ENCODE measurements at regions not wholly inside any gene's neighbourhood (a gene's known extent, or its start where the extent isn't known, plus 50 kb on each side); places are given as distances from the start of the nearest gene placed in this dataset.

GRCh38 chr9:85263288-85263687 lies 478.5 kb downstream of the AGTPBP1 start:
- DNase-seq (ENCODE audit: extremely low read depth, low read depth) = no peak
- TF ChIP-seq CTCF (IDR thresholded peaks at IDR 0.05; ENCODE audit: low read depth, low read length) = no peak

DNA sequence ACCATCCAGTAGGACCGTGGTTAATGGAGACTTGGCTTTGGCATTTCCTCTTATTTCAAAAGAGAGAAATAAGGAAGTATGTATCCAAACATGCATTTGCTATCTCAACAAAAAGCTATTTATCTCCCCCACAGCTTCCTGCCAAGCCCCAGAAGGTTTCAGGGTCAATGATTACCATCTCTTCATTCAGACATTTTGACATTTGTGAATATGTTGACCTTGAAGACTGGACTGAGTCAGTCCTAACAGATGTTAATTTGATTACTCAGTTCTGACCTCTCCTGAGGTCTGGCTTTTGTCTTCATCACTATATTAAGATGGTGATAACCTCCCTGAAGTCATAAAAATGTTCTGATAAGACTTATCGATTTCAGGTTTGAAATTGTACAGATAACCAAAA lies 479.4 kb downstream of the AGTPBP1 start:
- DNase-seq (ENCODE audit: extremely low read depth, low read depth) = no peak

GRCh38 chr9:85260275-85260845 lies 481.4 kb downstream of the AGTPBP1 start:
- no peak for TF ChIP-seq CTCF (IDR thresholded peaks at IDR 0.05; ENCODE audit: low read depth, low read length)
- DNase-seq (ENCODE audit: extremely low read depth, low read depth) = no peak

More for the DNA sequence above, 479.4 kb downstream of the AGTPBP1 start:
- TF ChIP-seq CTCF (IDR thresholded peaks at IDR 0.05; ENCODE audit: low read depth, low read length) = no peak

- peak; percentile 55 for DNase-seq (ENCODE audit: extremely low read depth, low read depth)
- peak; percentile 93 for TF ChIP-seq CTCF (IDR thresholded peaks at IDR 0.05; ENCODE audit: low read depth, low read length)
Observed at GRCh38 chr9:85258823-85259370, 482.9 kb downstream of the AGTPBP1 start.

DNA sequence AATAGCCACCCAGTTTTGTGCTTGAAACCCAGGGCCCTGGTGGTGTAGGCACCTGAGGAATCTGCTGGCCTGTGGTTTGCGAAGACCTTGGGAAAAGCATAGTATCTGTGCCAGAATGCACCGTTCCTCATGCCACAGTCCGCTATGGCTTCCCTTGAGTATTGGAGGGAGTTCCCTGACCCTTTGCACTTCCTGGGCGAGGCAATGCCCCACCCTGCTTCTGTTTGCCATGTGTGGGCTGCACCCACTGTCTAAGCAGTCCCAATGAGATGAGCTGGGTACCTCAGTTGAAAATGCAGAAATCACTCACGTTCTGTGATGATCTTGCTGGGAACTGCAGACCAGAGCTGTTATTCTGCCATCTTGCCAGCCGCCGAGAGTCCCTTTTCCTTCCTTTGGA lies 483.5 kb downstream of the AGTPBP1 start:
- no peak for TF ChIP-seq CTCF (IDR thresholded peaks at IDR 0.05; ENCODE audit: low read depth, low read length)
- no peak for DNase-seq (ENCODE audit: extremely low read depth, low read depth)

DNA sequence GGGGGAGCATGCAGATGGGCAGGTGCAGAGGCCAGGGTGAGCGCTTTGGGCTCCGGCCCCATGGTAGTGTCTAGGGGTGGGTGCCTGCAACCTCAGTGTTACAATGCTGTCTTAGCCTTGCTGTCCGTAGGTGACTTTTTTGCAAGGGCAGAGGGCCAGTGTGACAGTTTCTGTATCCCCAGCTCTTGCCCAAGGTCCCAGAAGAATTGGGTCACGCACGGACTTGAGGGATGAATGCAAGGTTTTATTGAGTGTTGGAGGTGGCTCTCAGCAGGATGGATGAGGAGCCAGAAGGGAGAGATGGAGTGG lies 492.5 kb downstream of the AGTPBP1 start:
- no peak for TF ChIP-seq CTCF (IDR thresholded peaks at IDR 0.05; ENCODE audit: low read depth, low read length)
- DNase-seq (ENCODE audit: extremely low read depth, low read depth) = no peak

GRCh38 chr9:85248514-85249312 lies 493.0 kb downstream of the AGTPBP1 start:
- no peak for DNase-seq (ENCODE audit: extremely low read depth, low read depth)
- TF ChIP-seq CTCF (IDR thresholded peaks at IDR 0.05; ENCODE audit: low read depth, low read length) = no peak

Measured in AG09319 (cell line).